T-cell (primary cell): ENCODE measurements at regions not wholly inside any gene's neighbourhood (a gene's known extent, or its start where the extent isn't known, plus 50 kb on each side); places are given as distances from the start of the nearest gene placed in this dataset.

ENCODE experiments used
- ATAC-seq, 4 experiments: fragments of 200-7000 bp in 3 of 4; fragments of 150-1000 bp in 1 of 4; cut with Tn5 transposase; replicated peaks in 1 of 4; 1 replicate in 3 of 4; 2 replicates in 1 of 4; pipeline ENCODE4 v1.10.0; 2021; ENCODE audit warnings: moderate library complexity in 3 of 4, mild to moderate bottlenecking in 2 of 4, moderate number of reproducible peaks in 1 of 4
- CTCF ChIA-PET, 2 donors: fragments of 300-600 bp; sonication (Branson Sonifier 250); formaldehyde crosslinking; loops; one replicate each; lab custom pipeline; 2022; ENCODE audit warnings: antibody characterized with exemption in 2 of 2; lab: Charles Lee
- POLR2A ChIA-PET, 2 donors: fragments of 300-600 bp; sonication (Branson Sonifier 250); formaldehyde crosslinking; loops; one replicate each; lab custom pipeline; 2022; ENCODE audit warnings: antibody characterized with exemption in 2 of 2; lab: Charles Lee
- DNase-seq, 35 experiments: peaks; one replicate each; pipeline versions ENCODE4 v3.0.0 to v3.0.0-alpha.2; 2013 to 2023
- H3K27ac ChIP-seq: one replicate; pipeline ENCODE4 v1.5.1; 2013; ENCODE audit warnings: low read length
- H3K27me3 ChIP-seq, 2 experiments: replicated peaks in 1 of 2; 1 replicate in 1 of 2; 2 replicates in 1 of 2; pipeline versions ENCODE4 v1.6.1 to v1.7.0; 2013; ENCODE audit warnings: low read length in 1 of 2, mixed read lengths in 1 of 2; ENCODE audit not compliant: control insufficient read depth in 2 of 2, insufficient read depth in 2 of 2; ENCODE audit errors: extremely low read depth in 1 of 2
- H3K36me3 ChIP-seq, 2 donors: 1 replicate in 1 of 2; 2 replicates in 1 of 2; pipeline versions ENCODE4 v1.6.1 to v1.7.0; 2013; ENCODE audit warnings: low read length in 1 of 2; ENCODE audit not compliant: control insufficient read depth in 2 of 2, insufficient read depth in 1 of 2; ENCODE audit errors: extremely low read depth in 1 of 2
- H3K4me1 ChIP-seq, 2 experiments: 1 replicate in 1 of 2; 2 replicates in 1 of 2; pipeline versions ENCODE4 v1.6.1 to v1.7.0; 2013; ENCODE audit warnings: low read length in 2 of 2, mixed read lengths in 1 of 2; ENCODE audit not compliant: insufficient read depth in 2 of 2, control insufficient read depth in 1 of 2; ENCODE audit errors: extremely low read depth in 1 of 2
- H3K4me3 ChIP-seq, 2 donors: 1 replicate in 1 of 2; 2 replicates in 1 of 2; pipeline versions ENCODE4 v1.5.1 to v1.7.0; 2013; ENCODE audit warnings: mild to moderate bottlenecking in 2 of 2, low read length in 1 of 2, moderate library complexity in 1 of 2; ENCODE audit not compliant: control insufficient read depth in 1 of 2; ENCODE audit errors: extremely low read depth in 1 of 2
- H3K9me3 ChIP-seq: 2 replicates; pipeline ENCODE4 v1.7.0; 2013
- H3K27ac Mint-ChIP-seq, 2 donors: one replicate each; pipeline ENCODE4 v1.8.0; 2020 to 2021; ENCODE audit warnings: mild to moderate bottlenecking in 2 of 2, mixed read lengths in 2 of 2
- H3K27me3 Mint-ChIP-seq, 2 donors: one replicate each; pipeline ENCODE4 v1.8.0; 2021 to 2022; ENCODE audit warnings: mixed read lengths in 2 of 2
- H3K36me3 Mint-ChIP-seq: one replicate; pipeline ENCODE4 v1.8.0; 2021; ENCODE audit warnings: mixed read lengths
- H3K4me1 Mint-ChIP-seq, 3 donors: one replicate each; pipeline ENCODE4 v1.8.0; 2020 to 2022; ENCODE audit warnings: mixed read lengths in 3 of 3, mild to moderate bottlenecking in 1 of 3
- H3K4me3 Mint-ChIP-seq, 3 donors: one replicate each; pipeline ENCODE4 v1.8.0; 2020 to 2022; ENCODE audit warnings: mild to moderate bottlenecking in 3 of 3, mixed read lengths in 3 of 3, moderate library complexity in 3 of 3
- H3K9me3 Mint-ChIP-seq, 3 donors: one replicate each; pipeline ENCODE4 v1.8.0; 2020 to 2022; ENCODE audit warnings: mixed read lengths in 3 of 3
- WGBS: methylation state at CpG from one replicate; pipeline ENCODE4 v1.1.5; 2013; ENCODE audit warnings: missing lambda C conversion rate; ENCODE audit not compliant: insufficient coverage; 5-methylcytosine and 5-hydroxymethylcytosine counted together

- 100% methylated on average over 2 of the region's 3 CpGs for WGBS
- H3K27me3 ChIP-seq: no peaks in the 10 kb centered on the region
- ATAC-seq (no peak), DNase-seq (no peak)
- no peak overlapping the region for H3K4me3 Mint-ChIP-seq
- peaks cover 2 to 17% (median 11%) of the 10 kb centered on the region in 3 donors for H3K9me3 Mint-ChIP-seq
- no peaks in the 10 kb centered on the region for H3K4me1 ChIP-seq
- ChIA-PET POLR2A (no interaction called here), CTCF (interaction anchor here in 1 of 2 donors (0.6 kb wide), 1 partner anchor 561 kb away, joined by 7 read pairs; no protein-coding TSS in a partner anchor)
- H3K27ac Mint-ChIP-seq: no peak overlapping the region
- H3K36me3 Mint-ChIP-seq: no peaks in the 10 kb centered on the region
- H3K9me3 ChIP-seq: no peaks in the 10 kb centered on the region
- H3K4me1 Mint-ChIP-seq: no peaks in the 10 kb centered on the region
- H3K36me3 ChIP-seq: no peaks in the 10 kb centered on the region
- H3K27ac ChIP-seq: no peak overlapping the region
- H3K27me3 Mint-ChIP-seq: no peaks in the 10 kb centered on the region
- H3K4me3 ChIP-seq: no peak overlapping the region
These were observed 1386.7 kb downstream of the SLITRK5 start for GRCh38 chr13:89057862-89058261.

- H3K4me3 Mint-ChIP-seq: no peak overlapping the region
- DNase-seq (no peak), ATAC-seq (no peak)
- 100% methylated on average over 1 of the region's 1 CpG for WGBS
- Histone ChIP-seq H3K27me3 (no peaks in the 10 kb centered on the region), H3K9me3 (no peaks in the 10 kb centered on the region), H3K4me3 (no peak overlapping the region), H3K36me3 (no peaks in the 10 kb centered on the region), H3K4me1 (no peaks in the 10 kb centered on the region), H3K27ac (no peak overlapping the region)
- CTCF ChIA-PET: interaction anchor here in 1 of 2 donors (0.6 kb wide), 1 partner anchor 173 kb away, joined by 3 read pairs; no protein-coding TSS in a partner anchor
- POLR2A ChIA-PET: no interaction called here
- no peaks in the 10 kb centered on the region for H3K4me1 Mint-ChIP-seq
- no peaks in the 10 kb centered on the region for H3K27me3 Mint-ChIP-seq
- H3K36me3 Mint-ChIP-seq: no peaks in the 10 kb centered on the region
- H3K9me3 Mint-ChIP-seq: peaks cover 0 to 11% (median 7%) of the 10 kb centered on the region in 3 donors
- H3K27ac Mint-ChIP-seq: no peak overlapping the region
These were observed 1390.7 kb downstream of the SLITRK5 start for GRCh38 chr13:89061821-89062220.

- H3K27ac ChIP-seq: no peak overlapping the region
- H3K4me1 ChIP-seq: no peaks in the 10 kb centered on the region
- ChIA-PET POLR2A (no interaction called here), CTCF (no interaction called here)
- DNase-seq: peak in 11 of 35 experiments; percentile 1 to 38 (median 2)
- ATAC-seq: peak in 2 of 4 experiments; percentile 47 to 50
- Mint-ChIP-seq H3K4me1 (no peaks in the 10 kb centered on the region), H3K4me3 (no peak overlapping the region), H3K9me3 (peaks cover 0 to 3% (median 0%) of the 10 kb centered on the region in 3 donors), H3K27me3 (no peaks in the 10 kb centered on the region), H3K27ac (no peak overlapping the region), H3K36me3 (no peaks in the 10 kb centered on the region)
- no peaks in the 10 kb centered on the region for H3K36me3 ChIP-seq
- no peak overlapping the region for H3K4me3 ChIP-seq
- no peaks in the 10 kb centered on the region for H3K27me3 ChIP-seq
- H3K9me3 ChIP-seq: no peaks in the 10 kb centered on the region
- 67% methylated on average over 5 of the region's 9 CpGs for WGBS
These were observed 1395.8 kb downstream of the SLITRK5 start for GRCh38 chr13:89066868-89067466.

- Mint-ChIP-seq H3K9me3 (peaks cover 0 to 10% (median 3%) of the 10 kb centered on the region in 3 donors), H3K27ac (no peak overlapping the region), H3K36me3 (no peaks in the 10 kb centered on the region), H3K4me3 (no peak overlapping the region), H3K4me1 (no peaks in the 10 kb centered on the region), H3K27me3 (no peaks in the 10 kb centered on the region)
- Histone ChIP-seq H3K36me3 (no peaks in the 10 kb centered on the region), H3K9me3 (no peaks in the 10 kb centered on the region), H3K27me3 (no peaks in the 10 kb centered on the region), H3K4me3 (no peak overlapping the region), H3K27ac (no peak overlapping the region), H3K4me1 (no peaks in the 10 kb centered on the region)
- ChIA-PET POLR2A (no interaction called here), CTCF (no interaction called here)
- ATAC-seq (no peak), DNase-seq (no peak)
- no CpG with 5 or more reads among the region's 1 CpG for WGBS
These were observed 1401.8 kb downstream of the SLITRK5 start for GRCh38 chr13:89072979-89073378.

GRCh38 chr13:89076622-89077021, 1405.5 kb downstream of the SLITRK5 start:
- no CpG with 5 or more reads among the region's 2 CpGs for WGBS
- Histone ChIP-seq H3K36me3 (no peaks in the 10 kb centered on the region), H3K9me3 (no peaks in the 10 kb centered on the region), H3K4me1 (no peaks in the 10 kb centered on the region), H3K27ac (no peak overlapping the region), H3K4me3 (no peak overlapping the region), H3K27me3 (no peaks in the 10 kb centered on the region)
- DNase-seq (no peak), ATAC-seq (no peak)
- Mint-ChIP-seq H3K9me3 (peaks cover 0 to 11% (median 4%) of the 10 kb centered on the region in 3 donors), H3K36me3 (no peaks in the 10 kb centered on the region), H3K4me3 (no peak overlapping the region), H3K27me3 (no peaks in the 10 kb centered on the region), H3K4me1 (no peaks in the 10 kb centered on the region), H3K27ac (no peak overlapping the region)
- ChIA-PET POLR2A (no interaction called here), CTCF (no interaction called here)

GRCh38 chr13:89082623-89083022, 1411.5 kb downstream of the SLITRK5 start:
- H3K4me1 Mint-ChIP-seq: no peaks in the 10 kb centered on the region
- no peaks in the 10 kb centered on the region for H3K9me3 ChIP-seq
- H3K36me3 Mint-ChIP-seq: no peaks in the 10 kb centered on the region
- no peak overlapping the region for H3K4me3 Mint-ChIP-seq
- no peaks in the 10 kb centered on the region for H3K27me3 Mint-ChIP-seq
- H3K4me1 ChIP-seq: no peaks in the 10 kb centered on the region
- no peak overlapping the region for H3K27ac ChIP-seq
- ATAC-seq: no peak
- ChIA-PET POLR2A (interaction anchor here in 1 of 2 donors (0.5 kb wide), 1 partner anchor 570 kb away, joined by 4 read pairs; no protein-coding TSS in a partner anchor), CTCF (no interaction called here)
- 63% methylated on average over 1 of the region's 3 CpGs for WGBS
- H3K9me3 Mint-ChIP-seq: peaks cover 2 to 12% (median 7%) of the 10 kb centered on the region in 3 donors
- DNase-seq: no peak
- no peak overlapping the region for H3K4me3 ChIP-seq
- no peaks in the 10 kb centered on the region for H3K36me3 ChIP-seq
- no peak overlapping the region for H3K27ac Mint-ChIP-seq
- no peaks in the 10 kb centered on the region for H3K27me3 ChIP-seq
